GM12878 (cell line): ENCODE measurements at regions not wholly inside any gene's neighbourhood (a gene's known extent, or its start where the extent isn't known, plus 50 kb on each side); places are given as distances from the start of the nearest gene placed in this dataset.

Source experiments
- ATAC-seq: fragments of 200-7000 bp; cut with Tn5 transposase; 3 replicates; pipeline ENCODE4 v1.9.1; 2020; ENCODE audit warnings: mild to moderate bottlenecking, moderate library complexity
- BruUV-seq: library from RNA; stranded (reverse); fragments of 400-500 nt; replicated peaks from 2 replicates; lab custom pipeline; 2021; lab: Mats Ljungman, UMichigan
- CTCF ChIA-PET: fragments of 300-600 bp; sonication (Branson Sonifier 250); formaldehyde crosslinking; extraction: SDS; loops from one replicate; lab custom pipeline; 2021; ENCODE audit warnings: inconsistent platforms; lab: Yijun Ruan, JAX
- POLR2A ChIA-PET: fragments of 350-600 bp; formaldehyde crosslinking; extraction: SDS; loops from one replicate; lab custom pipeline; 2021; ENCODE audit warnings: inconsistent platforms; lab: Charles Lee
- RAD21 ChIA-PET: fragments of 300-600 bp; sonication (Branson Sonifier 250); formaldehyde crosslinking; loops from one replicate; lab custom pipeline; 2023; ENCODE audit warnings: antibody characterized with exemption; ENCODE audit not compliant: unreplicated experiment; lab: Charles Lee
- SMC1A ChIA-PET: fragments of 300-600 bp; sonication (Branson Sonifier 250); formaldehyde crosslinking; loops from one replicate; lab custom pipeline; 2023; ENCODE audit not compliant: unreplicated experiment, uncharacterized antibody; lab: Charles Lee
- DNase-seq: peaks from one replicate; pipeline ENCODE4 v3.0.0-alpha.2; 2011; ENCODE audit warnings: low read depth, low spot score
- FAIRE-seq: peaks from 3 replicates; lab custom pipeline; 2011; peaks lifted over from hg19 to GRCh38; lab: Jason Lieb, UNC
- H2AFZ ChIP-seq: 2 replicates; pipeline ENCODE4 v1.6.0; 2011; ENCODE audit warnings: low read depth, low read length, control low read depth; ENCODE audit not compliant: control insufficient read depth
- H3K27ac ChIP-seq: 2 replicates; pipeline ENCODE4 v1.5.1; 2011; ENCODE audit warnings: control low read depth; ENCODE audit not compliant: control insufficient read depth, insufficient read depth
- H3K27me3 ChIP-seq, 2 experiments: replicated peaks in 1 of 2; 2 replicates each; pipeline versions ENCODE4 v1.6.0 to v1.6.1; 2011; ENCODE audit warnings: low read length in 1 of 2; ENCODE audit not compliant: control insufficient read depth in 2 of 2, insufficient read depth in 2 of 2
- H3K36me3 ChIP-seq, 2 experiments: 2 replicates each; pipeline ENCODE4 v1.5.1; 2011; ENCODE audit warnings: low read length in 1 of 2; ENCODE audit not compliant: control insufficient read depth in 2 of 2, insufficient read depth in 2 of 2
- H3K4me1 ChIP-seq: 2 replicates; pipeline ENCODE4 v1.6.1; 2011; ENCODE audit warnings: mild to moderate bottlenecking, low read length, moderate library complexity, mixed read lengths; ENCODE audit not compliant: control insufficient read depth, insufficient read depth
- H3K4me2 ChIP-seq: 2 replicates; pipeline ENCODE4 v1.6.0; 2011; ENCODE audit warnings: control low read depth; ENCODE audit not compliant: control insufficient read depth, insufficient read depth
- H3K4me3 ChIP-seq: fragments of 200-600 bp; sonication (generic); 2 replicates; pipeline ENCODE4 v1.5.1; 2016
- H3K79me2 ChIP-seq: 2 replicates; pipeline ENCODE4 v1.6.0; 2011; ENCODE audit warnings: low read length; ENCODE audit not compliant: control insufficient read depth, insufficient read depth
- H3K9ac ChIP-seq: 2 replicates; pipeline ENCODE4 v1.8.0; 2011; ENCODE audit warnings: low read length, control low read depth, mixed read lengths; ENCODE audit not compliant: control insufficient read depth, insufficient read depth
- H3K9me3 ChIP-seq: replicated peaks from 3 replicates; pipeline ENCODE4 v1.5.1; 2011; ENCODE audit warnings: mild to moderate bottlenecking, low read length; ENCODE audit not compliant: control insufficient read depth, insufficient read depth
- H4K20me1 ChIP-seq: 2 replicates; pipeline ENCODE4 v1.6.0; 2011; ENCODE audit not compliant: control insufficient read depth, insufficient read depth
- CEBPB ChIP-seq, 2 experiments: fragments of 150-350 bp in 1 of 2; IDR thresholded peaks; 2 replicates each; pipeline ENCODE4 v1.6.1; 2012 to 2014; ENCODE audit warnings: low read depth in 2 of 2, low read length in 2 of 2, borderline replicate concordance in 1 of 2, inconsistent platforms in 1 of 2
- MXI1 ChIP-seq: fragments of 150-350 bp; IDR thresholded peaks from 2 replicates; pipeline ENCODE4 v1.6.1; 2011; ENCODE audit warnings: low read depth, mild to moderate bottlenecking, inconsistent platforms, low read length, improper control_type of control experiment
- POU2F2 ChIP-seq: IDR thresholded peaks from 3 replicates; pipeline ENCODE4 v1.6.1; 2011; ENCODE audit warnings: low read depth, mild to moderate bottlenecking, low read length, borderline replicate concordance
- RELA ChIP-seq: fragments of 450-650 bp; IDR thresholded peaks from 2 replicates; pipeline ENCODE4 v1.8.0; 2014; ENCODE audit warnings: borderline replicate concordance; ENCODE audit not compliant: partially characterized antibody
- SMAD5 ChIP-seq: IDR thresholded peaks from 2 replicates; pipeline ENCODE4 v1.6.1; 2016; ENCODE audit warnings: antibody characterized with exemption, low read depth
- SREBF2 ChIP-seq: IDR thresholded peaks from 2 replicates; pipeline ENCODE4 v1.6.1; 2012; ENCODE audit warnings: mild to moderate bottlenecking, low read length
- TBL1XR1 ChIP-seq: IDR thresholded peaks from 2 replicates; pipeline ENCODE4 v1.6.1; 2012; ENCODE audit warnings: low read depth, low read length, improper control_type of control experiment
- ZNF217 ChIP-seq: fragments of 450-650 bp; IDR thresholded peaks from 2 replicates; pipeline ENCODE4 v1.6.1; 2017; ENCODE audit warnings: antibody characterized with exemption, mild to moderate bottlenecking
- ZSCAN29 ChIP-seq: fragments of 450-650 bp; IDR thresholded peaks from 2 replicates; pipeline ENCODE4 v1.6.1; 2017; ENCODE audit warnings: mild to moderate bottlenecking, moderate library complexity
- WGBS: methylation state at CpG from one replicate; pipeline ENCODE4 v1.1.6; 2016; ENCODE audit warnings: low lambda C conversion rate; ENCODE audit not compliant: insufficient replicate concordance, insufficient coverage; ENCODE audit errors: missing lambda C conversion rate; 5-methylcytosine and 5-hydroxymethylcytosine counted together
- in situ Hi-C: fragments of 300-500 bp; cut with MboI; formaldehyde crosslinking; loops from 9 replicates; pipeline ENCODE4 v1.14.3; 2018; ENCODE audit warnings: mixed read lengths
- intact Hi-C: fragments of 100-400 bp; cut with micrococcal nuclease; formaldehyde crosslinking; loops from one replicate; pipeline ENCODE4 v1.14.2; 2022; ENCODE audit not compliant: unreplicated experiment
- TF ChIP-seq, protein P1 (sequence below): IDR thresholded peaks from 2 replicates; pipeline ENCODE4 v1.6.1; 2012; ENCODE audit warnings: low read length, inconsistent platforms

DNA sequence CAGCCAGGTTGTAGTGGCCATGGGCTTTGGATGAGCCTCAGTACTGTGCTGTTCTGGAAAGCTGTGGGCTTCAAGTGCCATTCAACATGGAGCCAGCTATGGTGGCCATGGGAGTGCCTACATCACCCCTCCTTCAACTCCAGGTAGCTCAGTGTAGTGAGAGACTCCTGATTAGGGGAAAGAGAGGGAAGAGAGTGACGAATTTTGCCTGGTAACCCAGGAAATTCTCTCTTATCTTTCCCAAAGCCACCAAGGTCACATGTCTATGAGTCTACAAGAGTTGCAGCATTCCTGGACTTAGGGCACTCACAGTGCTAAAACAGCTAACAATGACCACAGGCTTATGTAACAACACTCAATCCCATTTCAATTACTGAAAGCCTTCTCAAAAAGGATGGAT, 81.7 kb upstream of the SPTLC1 start:
- Histone ChIP-seq H3K27me3 (no peaks in the 10 kb centered on the region), H2AFZ (no peak overlapping the region), H3K4me1 (no peaks in the 10 kb centered on the region), H4K20me1 (no peaks in the 10 kb centered on the region), H3K9me3 (peaks cover 2% of the 10 kb centered on the region; the same call in 2 of the 3 replicates), H3K79me2 (no peaks in the 10 kb centered on the region), H3K4me3 (no peak overlapping the region), H3K9ac (no peak overlapping the region), H3K27ac (no peak overlapping the region), H3K4me2 (no peak overlapping the region), H3K36me3 (no peaks in the 10 kb centered on the region)
- no TSS peak for BruUV-seq
- FAIRE-seq (no peak), ATAC-seq (no peak), DNase-seq (no peak)
- intact Hi-C loops (no loop called here), in situ Hi-C loops (no loop called here)
- ChIA-PET CTCF (interaction anchor here (1.2 kb wide), 1 partner anchor 56 kb away, joined by 3 read pairs; no protein-coding TSS in a partner anchor), SMC1A (no interaction called here), POLR2A (no interaction called here), RAD21 (no interaction called here)
- no peak for TF ChIP-seq RELA
- no peak for TF ChIP-seq ZNF217
- no peak for TF ChIP-seq TBL1XR1
- WGBS, result 0% methylated on average over 1 of the region's 1 CpG

DNA sequence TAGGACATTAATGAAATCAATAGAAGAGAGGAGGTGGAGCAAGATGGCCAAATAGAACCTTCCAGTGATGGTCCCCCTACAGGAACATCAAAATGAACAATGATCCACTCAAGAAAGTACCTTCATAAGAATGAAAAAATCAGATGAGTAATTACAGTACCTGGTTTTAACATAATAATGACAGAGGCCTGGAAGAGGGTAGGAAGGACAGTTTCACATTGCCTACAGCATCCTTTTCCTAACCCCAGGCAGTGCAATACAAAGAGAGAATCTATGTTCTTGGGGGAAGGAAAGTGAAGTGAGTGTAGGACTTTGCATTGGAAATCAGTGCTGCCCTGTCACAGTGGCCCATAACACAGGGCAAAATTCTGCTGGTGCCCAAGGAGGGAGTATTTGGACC, 81.2 kb upstream of the SPTLC1 start:
- FAIRE-seq (no peak), DNase-seq (no peak), ATAC-seq (no peak)
- in situ Hi-C loops (no loop called here), intact Hi-C loops (no loop called here)
- no peak overlapping the region for H3K4me2 ChIP-seq
- ChIA-PET CTCF (interaction anchor here (1.2 kb wide), 1 partner anchor 56 kb away, joined by 3 read pairs; no protein-coding TSS in a partner anchor), SMC1A (no interaction called here), POLR2A (no interaction called here), RAD21 (no interaction called here)
- H4K20me1 ChIP-seq, result no peaks in the 10 kb centered on the region
- H3K36me3 ChIP-seq, result no peaks in the 10 kb centered on the region
- H3K9me3 ChIP-seq, result peaks cover 2% of the 10 kb centered on the region; the same call in 2 of the 3 replicates
- H3K79me2 ChIP-seq, result no peaks in the 10 kb centered on the region
- no peak overlapping the region for H3K27ac ChIP-seq
- no TSS peak for BruUV-seq
- H2AFZ ChIP-seq, result no peak overlapping the region
- TF ChIP-seq, protein P1, sequence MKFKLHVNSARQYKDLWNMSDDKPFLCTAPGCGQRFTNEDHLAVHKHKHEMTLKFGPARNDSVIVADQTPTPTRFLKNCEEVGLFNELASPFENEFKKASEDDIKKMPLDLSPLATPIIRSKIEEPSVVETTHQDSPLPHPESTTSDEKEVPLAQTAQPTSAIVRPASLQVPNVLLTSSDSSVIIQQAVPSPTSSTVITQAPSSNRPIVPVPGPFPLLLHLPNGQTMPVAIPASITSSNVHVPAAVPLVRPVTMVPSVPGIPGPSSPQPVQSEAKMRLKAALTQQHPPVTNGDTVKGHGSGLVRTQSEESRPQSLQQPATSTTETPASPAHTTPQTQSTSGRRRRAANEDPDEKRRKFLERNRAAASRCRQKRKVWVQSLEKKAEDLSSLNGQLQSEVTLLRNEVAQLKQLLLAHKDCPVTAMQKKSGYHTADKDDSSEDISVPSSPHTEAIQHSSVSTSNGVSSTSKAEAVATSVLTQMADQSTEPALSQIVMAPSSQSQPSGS, result no peak
- no peak for TF ChIP-seq MXI1
- no peak for TF ChIP-seq POU2F2
- TF ChIP-seq SREBF2, result no peak
- TF ChIP-seq CEBPB (IDR thresholded peaks at IDR 0.05; ENCODE audit: borderline replicate concordance in 1 of 2, low read depth in 2 of 2, low read length in 2 of 2), result no peak
- no peak for TF ChIP-seq SMAD5
- no peak for TF ChIP-seq ZSCAN29
- no peak overlapping the region for H3K4me3 ChIP-seq
- H3K27me3 ChIP-seq, result no peaks in the 10 kb centered on the region
- no peaks in the 10 kb centered on the region for H3K4me1 ChIP-seq
- H3K9ac ChIP-seq, result no peak overlapping the region
